HG03575 (cell line): ENCODE measurements at regions not wholly inside any gene's neighbourhood (a gene's known extent, or its start where the extent isn't known, plus 50 kb on each side); places are given as distances from the start of the nearest gene placed in this dataset.

Source experiments
- ATAC-seq: cut with Tn5 transposase; IDR thresholded peaks from one replicate; pipeline ENCODE4 v1.9.1; 2021; ENCODE audit not compliant: unreplicated experiment, insufficient number of reproducible peaks, low FRiP score; ENCODE audit errors: extremely low read depth

GRCh38 chr12:126492181-126492580 is 1426.9 kb downstream of the AACS start:
- no peak for ATAC-seq

GRCh38 chr12:126493366-126494108 is 1428.3 kb downstream of the AACS start:
- no peak for ATAC-seq

GRCh38 chr12:126496201-126496600 is 1431.0 kb downstream of the AACS start:
- no peak for ATAC-seq

- ATAC-seq = no peak
These were observed 1441.4 kb downstream of the AACS start for GRCh38 chr12:126506426-126507182.

- no peak for ATAC-seq
These were observed 1442.0 kb downstream of the AACS start for GRCh38 chr12:126507231-126507630.

GRCh38 chr12:126509572-126509971 is 1444.3 kb downstream of the AACS start:
- ATAC-seq = no peak

GRCh38 chr12:126510630-126511029 is 1445.4 kb downstream of the AACS start:
- ATAC-seq = no peak

- ATAC-seq = no peak
These were observed 1448.0 kb downstream of the AACS start for GRCh38 chr12:126512916-126513913.

GRCh38 chr12:126518596-126519200 is 1453.5 kb downstream of the AACS start:
- no peak for ATAC-seq

- no peak for ATAC-seq
These were observed 1454.6 kb downstream of the AACS start for GRCh38 chr12:126519833-126520232.

GRCh38 chr12:126523891-126524290 is 1458.7 kb downstream of the AACS start:
- no peak for ATAC-seq

GRCh38 chr12:126534495-126534894 is 1469.3 kb downstream of the AACS start:
- ATAC-seq = no peak

- ATAC-seq = no peak
These were observed 1469.7 kb downstream of the AACS start for GRCh38 chr12:126534942-126535341.

GRCh38 chr12:126535971-126536370 is 1470.7 kb downstream of the AACS start:
- no peak for ATAC-seq

GRCh38 chr12:126537961-126538530 is 1472.8 kb downstream of the AACS start:
- no peak for ATAC-seq

GRCh38 chr12:126538888-126539287 is 1473.7 kb downstream of the AACS start:
- ATAC-seq = no peak

- no peak for ATAC-seq
These were observed 1480.2 kb downstream of the AACS start for GRCh38 chr12:126545411-126545810.

- no peak for ATAC-seq
These were observed 1482.7 kb downstream of the AACS start for GRCh38 chr12:126547905-126548304.

- no peak for ATAC-seq
These were observed 1486.6 kb downstream of the AACS start for GRCh38 chr12:126551869-126552268.
